ENCODE measurements at regions not wholly inside any gene's neighbourhood (a gene's known extent, or its start where the extent isn't known, plus 50 kb on each side); places are given as distances from the start of the nearest gene placed in this dataset.

- DNase-seq, result no peak
Measured at GRCh38 chr17:73758245-73758644, 114.0 kb upstream of the SDK2 start.

- DNase-seq, result no peak
Measured at GRCh38 chr17:73759324-73759723, 115.1 kb upstream of the SDK2 start.

GRCh38 chr17:73759734-73760438, 115.6 kb upstream of the SDK2 start:
- DNase-seq, result peak; percentile 99

- DNase-seq, result peak; percentile 99
Measured at GRCh38 chr17:73760439-73760758, 116.2 kb upstream of the SDK2 start.

DNA sequence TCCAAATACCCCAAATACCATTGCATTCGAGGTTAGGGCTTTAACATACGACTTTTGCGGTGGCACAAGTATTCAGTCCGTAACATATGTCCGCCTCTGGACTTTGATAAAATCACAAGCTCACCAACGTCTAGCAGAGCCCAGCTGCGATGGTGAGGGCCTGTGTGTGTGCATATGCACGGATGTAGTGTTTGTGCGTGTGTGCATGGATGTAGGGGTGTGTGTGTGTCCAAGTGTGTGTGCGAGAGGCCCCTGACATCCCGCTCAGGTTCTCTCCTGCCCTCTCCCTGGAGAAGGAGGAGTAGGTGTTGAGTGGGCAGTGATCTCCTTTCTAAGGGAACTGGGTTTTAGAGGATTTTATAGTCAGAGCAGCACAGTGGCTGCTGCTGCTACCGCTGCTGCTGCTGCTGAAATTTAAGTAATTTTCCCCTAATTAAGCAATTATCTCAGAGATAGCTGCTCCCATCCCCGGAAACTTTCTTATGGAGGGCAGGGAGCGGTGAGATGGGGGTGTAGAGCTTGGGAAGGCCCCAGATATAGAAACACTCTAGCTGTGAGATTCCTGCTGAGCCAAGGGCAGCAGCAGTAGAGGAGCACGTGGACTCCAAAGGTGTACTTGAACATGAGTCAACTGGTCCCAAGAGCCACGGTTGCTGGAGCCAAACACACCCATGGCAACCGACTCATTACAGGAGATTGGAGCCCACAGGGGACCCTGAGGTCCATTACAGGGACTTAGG, 121.7 kb upstream of the SDK2 start:
- peak; percentile 75 for DNase-seq

GRCh38 chr17:73767696-73768095, 123.5 kb upstream of the SDK2 start:
- no peak for DNase-seq

DNA sequence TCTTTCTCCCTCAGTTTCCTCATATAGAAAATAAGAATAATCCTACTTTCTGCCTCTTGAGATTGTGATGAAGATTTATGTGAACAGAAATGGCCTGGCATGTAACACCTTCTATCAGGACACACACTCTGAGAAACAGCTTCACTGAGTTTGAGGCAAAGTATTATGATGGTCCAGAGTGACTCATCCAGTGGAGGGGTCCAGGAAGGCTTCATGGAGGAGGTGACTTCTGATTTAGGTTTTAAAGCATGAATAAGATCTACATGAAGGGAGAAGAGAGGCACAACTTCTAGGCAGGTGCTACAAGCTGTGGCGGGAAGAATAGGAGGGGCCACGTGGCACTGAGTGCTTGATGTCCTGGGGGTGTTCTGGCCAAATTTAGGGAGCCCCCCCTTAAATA, 124.4 kb upstream of the SDK2 start:
- no peak for DNase-seq

- no peak for DNase-seq
Measured at GRCh38 chr17:73769479-73769878, 125.2 kb upstream of the SDK2 start.

GRCh38 chr17:73770115-73770848, 126.0 kb upstream of the SDK2 start:
- DNase-seq, result peak; percentile 63

GRCh38 chr17:73770849-73771229, 126.6 kb upstream of the SDK2 start:
- no peak for DNase-seq

DNA sequence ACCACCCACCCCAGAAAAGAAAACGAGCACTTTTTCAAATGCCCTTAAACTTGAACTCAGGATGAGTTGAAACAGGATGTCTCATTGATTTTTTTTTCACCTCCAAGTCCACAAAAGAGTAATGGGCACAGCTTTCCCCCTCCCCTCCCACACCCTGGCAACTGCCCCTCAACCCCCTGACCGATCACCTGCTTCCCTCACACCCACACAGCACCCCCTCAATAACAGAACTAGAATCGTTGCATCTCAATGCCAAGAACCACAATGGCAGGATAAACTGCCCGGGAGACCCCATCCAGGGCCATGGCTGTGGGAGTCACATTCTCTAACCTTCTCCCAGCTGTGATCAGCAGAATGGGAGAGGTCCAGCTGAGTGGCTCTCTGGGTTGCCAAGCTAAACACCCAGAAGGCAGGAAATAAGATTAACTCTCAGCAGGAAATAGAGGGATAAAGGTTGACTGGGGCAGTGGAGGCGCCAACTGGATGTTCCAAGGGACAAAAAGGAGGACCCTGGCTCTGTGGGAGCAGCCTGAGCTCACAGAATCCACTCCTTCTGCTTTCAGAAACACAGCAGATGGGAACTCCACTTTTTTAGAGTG, 128.0 kb upstream of the SDK2 start:
- no peak for DNase-seq

DNA sequence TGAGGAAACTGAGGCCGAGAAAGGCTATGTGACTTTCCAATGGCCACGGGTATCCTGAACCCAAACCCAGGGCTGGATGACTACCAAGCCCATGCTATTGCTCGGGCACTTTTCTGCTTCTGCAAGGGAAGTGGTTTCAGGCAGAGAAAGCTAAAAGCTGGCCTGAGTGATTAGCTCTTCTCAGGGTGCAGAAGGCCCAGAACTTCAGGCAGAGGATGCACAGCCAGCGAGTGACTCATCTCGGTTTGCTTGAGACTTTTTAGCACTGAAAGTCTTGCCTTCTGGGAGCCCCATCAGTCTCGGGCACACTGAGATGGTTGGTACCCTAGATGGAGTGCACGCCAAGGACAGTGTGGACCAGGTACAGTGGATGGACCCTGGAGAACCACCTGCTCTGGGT, 129.5 kb upstream of the SDK2 start:
- DNase-seq, result no peak

- no peak for DNase-seq
Measured at GRCh38 chr17:73774852-73775251, 130.6 kb upstream of the SDK2 start.

GRCh38 chr17:73776351-73777130, 132.3 kb upstream of the SDK2 start:
- no peak for DNase-seq

DNA sequence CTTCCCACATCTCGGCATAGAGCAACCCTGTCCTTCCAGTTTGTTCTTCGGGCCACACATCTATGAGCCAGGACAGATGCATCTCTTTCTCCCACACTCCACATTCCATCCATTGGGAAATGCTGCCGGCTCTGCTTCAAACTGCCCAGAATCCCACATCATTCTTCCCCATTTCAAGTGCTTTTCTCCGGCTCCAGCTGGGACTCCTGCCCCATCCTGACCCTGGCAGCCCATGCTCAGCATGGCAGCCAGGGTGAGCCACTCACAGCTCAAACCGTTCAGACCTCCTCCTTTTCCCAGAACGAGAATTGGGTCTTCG, 132.8 kb upstream of the SDK2 start:
- DNase-seq, result no peak

GRCh38 chr17:73782231-73782630, 138.0 kb upstream of the SDK2 start:
- DNase-seq, result no peak

GRCh38 chr17:73782641-73783381, 138.6 kb upstream of the SDK2 start:
- DNase-seq, result peak; percentile 28

- no peak for DNase-seq
Measured at GRCh38 chr17:73783382-73783766, 139.1 kb upstream of the SDK2 start.

- DNase-seq, result no peak
Measured at GRCh38 chr17:73783945-73784603, 139.8 kb upstream of the SDK2 start.

DNA sequence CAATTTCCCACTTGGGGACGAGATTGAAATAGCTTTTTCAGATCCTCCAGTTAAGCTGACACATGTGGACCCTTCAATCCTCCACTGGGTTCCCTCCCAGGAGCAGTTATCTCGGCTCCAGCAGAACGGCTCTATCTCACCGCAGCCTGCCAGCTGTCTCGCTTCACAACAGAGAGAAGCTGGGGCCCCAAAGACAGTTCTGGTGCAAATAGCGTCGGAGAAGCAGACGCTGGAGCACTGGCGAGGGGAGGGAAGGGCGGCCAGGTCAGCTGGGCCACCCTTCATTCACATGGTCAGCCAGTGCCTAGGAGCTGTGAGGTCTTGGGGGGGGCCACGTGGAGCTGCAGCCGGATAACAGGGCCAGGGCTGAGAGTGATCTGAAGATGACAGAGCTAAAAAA, 141.3 kb upstream of the SDK2 start:
- DNase-seq, result no peak

GRCh38 chr17:73785958-73786743, 141.9 kb upstream of the SDK2 start:
- no peak for DNase-seq

Measured in NCI-H510A treated with DMSO at 0.1 percent for 48 hours (cell line).